GM20000 (cell line): ENCODE measurements at regions not wholly inside any gene's neighbourhood (a gene's known extent, or its start where the extent isn't known, plus 50 kb on each side); places are given as distances from the start of the nearest gene placed in this dataset.

Experiments used
- DNase-seq: peaks from one replicate; pipeline ENCODE4 v3.0.0; 2012; ENCODE audit warnings: low spot score
- TF ChIP-seq, protein P1 (sequence below): IDR thresholded peaks from 2 replicates; pipeline ENCODE4 v1.5.1; 2012; ENCODE audit warnings: mild to moderate bottlenecking, control low read depth; ENCODE audit errors: extremely low read depth, missing control alignments

- no peak for DNase-seq
Observed at GRCh38 chr18:52275817-52276216, 64.2 kb upstream of the DCC start.

GRCh38 chr18:52277785-52278184 is 62.2 kb upstream of the DCC start:
- DNase-seq, result no peak
- TF ChIP-seq, protein P1, sequence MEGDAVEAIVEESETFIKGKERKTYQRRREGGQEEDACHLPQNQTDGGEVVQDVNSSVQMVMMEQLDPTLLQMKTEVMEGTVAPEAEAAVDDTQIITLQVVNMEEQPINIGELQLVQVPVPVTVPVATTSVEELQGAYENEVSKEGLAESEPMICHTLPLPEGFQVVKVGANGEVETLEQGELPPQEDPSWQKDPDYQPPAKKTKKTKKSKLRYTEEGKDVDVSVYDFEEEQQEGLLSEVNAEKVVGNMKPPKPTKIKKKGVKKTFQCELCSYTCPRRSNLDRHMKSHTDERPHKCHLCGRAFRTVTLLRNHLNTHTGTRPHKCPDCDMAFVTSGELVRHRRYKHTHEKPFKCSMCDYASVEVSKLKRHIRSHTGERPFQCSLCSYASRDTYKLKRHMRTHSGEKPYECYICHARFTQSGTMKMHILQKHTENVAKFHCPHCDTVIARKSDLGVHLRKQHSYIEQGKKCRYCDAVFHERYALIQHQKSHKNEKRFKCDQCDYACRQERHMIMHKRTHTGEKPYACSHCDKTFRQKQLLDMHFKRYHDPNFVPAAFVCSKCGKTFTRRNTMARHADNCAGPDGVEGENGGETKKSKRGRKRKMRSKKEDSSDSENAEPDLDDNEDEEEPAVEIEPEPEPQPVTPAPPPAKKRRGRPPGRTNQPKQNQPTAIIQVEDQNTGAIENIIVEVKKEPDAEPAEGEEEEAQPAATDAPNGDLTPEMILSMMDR, result no peak

More at GRCh38 chr18:52275817-52276216, 64.2 kb upstream of the DCC start:
- TF ChIP-seq, protein P1, result no peak

GRCh38 chr18:52278191-52278590 is 61.8 kb upstream of the DCC start:
- no peak for DNase-seq
- TF ChIP-seq, protein P1, result no peak

GRCh38 chr18:52280702-52281101 is 59.3 kb upstream of the DCC start:
- no peak for DNase-seq
- TF ChIP-seq, protein P1, result no peak

DNA sequence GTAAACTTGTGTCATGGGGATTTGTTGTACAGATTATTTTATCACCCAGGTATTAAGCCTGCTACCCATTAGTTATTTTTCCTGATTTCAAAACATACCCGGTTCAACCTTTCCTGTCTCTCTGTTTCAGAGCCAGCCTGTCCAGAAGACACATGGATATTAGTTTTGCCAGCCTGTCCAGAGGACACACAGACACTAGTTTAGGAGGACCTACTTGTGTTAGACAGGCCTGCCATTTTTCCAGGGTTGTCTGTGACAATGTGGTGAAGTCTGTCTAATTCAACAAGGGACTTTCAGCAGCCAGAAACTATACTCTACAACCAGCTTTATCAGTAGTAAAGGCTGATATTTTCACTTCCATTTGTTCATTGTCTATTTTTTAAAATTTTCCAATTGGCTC is 56.1 kb upstream of the DCC start:
- TF ChIP-seq, protein P1, result no peak
- DNase-seq, result no peak

- DNase-seq, result no peak
- TF ChIP-seq, protein P1, result no peak
Observed at GRCh38 chr18:52286675-52287074, 53.3 kb upstream of the DCC start.

DNA sequence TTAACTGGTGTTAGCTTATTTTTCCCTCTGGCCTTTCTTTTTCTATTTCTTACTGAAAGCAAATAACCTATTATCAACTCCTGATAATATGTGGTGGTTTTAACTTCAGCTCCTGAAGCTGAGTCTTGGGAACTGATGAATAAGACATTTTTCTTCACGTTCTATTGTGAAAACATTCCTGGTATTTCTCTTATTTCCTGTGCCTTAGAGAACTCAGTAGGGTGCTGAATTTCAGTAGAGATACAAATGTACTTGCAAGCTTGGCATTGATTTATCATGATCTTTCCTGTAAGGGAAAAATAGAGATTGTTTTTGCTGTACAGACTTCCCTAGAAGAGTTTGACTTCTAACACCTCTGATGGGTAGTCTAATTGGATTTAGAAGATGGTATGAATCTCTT is 52.8 kb upstream of the DCC start:
- TF ChIP-seq, protein P1, result no peak

More for the DNA sequence above, 52.8 kb upstream of the DCC start:
- DNase-seq, result no peak
